ENCODE measurements at regions not wholly inside any gene's neighbourhood (a gene's known extent, or its start where the extent isn't known, plus 50 kb on each side); places are given as distances from the start of the nearest gene placed in this dataset.

- TF ChIP-seq CTCF (conservative IDR thresholded peaks at IDR 0.05; ENCODE audit: low read depth, low read length) = no peak
- TF ChIP-seq EZH2 (IDR thresholded peaks at IDR 0.05; ENCODE audit: low read length, unreplicated experiment) = no peak
Measured at GRCh38 chr5:25107853-25108252, 463.1 kb upstream of the CDH10 start.
